LNCAP (cell line): ENCODE measurements at regions not wholly inside any gene's neighbourhood (a gene's known extent, or its start where the extent isn't known, plus 50 kb on each side); places are given as distances from the start of the nearest gene placed in this dataset.

Experiments used
- TF ChIP-seq, protein P1 (sequence below): fragments of 450-650 bp; IDR thresholded peaks from 2 replicates; pipeline ENCODE4 v1.5.1; 2017; ENCODE audit warnings: mild to moderate bottlenecking

DNA sequence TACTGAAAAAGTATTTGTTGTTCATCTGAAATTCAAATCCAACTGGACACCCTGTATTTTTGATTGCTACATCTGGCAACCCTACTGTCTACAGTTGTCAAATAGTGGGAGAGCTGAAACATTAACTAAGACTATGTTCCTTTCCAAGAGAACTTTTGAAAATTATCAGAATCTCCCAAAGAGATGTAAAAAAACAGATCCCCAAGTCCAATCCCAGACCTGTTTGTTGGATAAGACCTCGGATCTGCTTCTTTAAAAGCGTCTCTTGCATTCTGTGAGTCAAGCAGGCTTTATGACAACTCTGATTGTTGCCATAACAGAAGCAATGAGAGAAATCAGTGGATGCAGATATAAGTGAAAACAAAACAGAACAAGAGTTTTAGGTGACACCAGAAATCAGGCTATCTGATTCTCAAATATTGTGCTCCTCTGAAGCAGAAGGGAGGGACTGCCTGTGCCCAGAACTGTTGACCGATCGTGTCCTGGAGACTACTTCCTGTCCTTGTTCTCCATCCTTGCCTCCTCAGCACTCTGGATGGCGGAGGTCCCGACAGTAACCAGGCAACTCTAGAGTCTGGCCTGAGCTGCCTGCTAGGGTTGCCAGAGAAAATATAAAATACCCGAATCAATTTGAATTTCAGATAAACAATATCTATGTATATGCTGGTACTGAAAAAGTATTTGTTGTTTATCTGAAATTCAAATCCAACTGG is 853.8 kb downstream of the MAFB start:
- TF ChIP-seq, protein P1, sequence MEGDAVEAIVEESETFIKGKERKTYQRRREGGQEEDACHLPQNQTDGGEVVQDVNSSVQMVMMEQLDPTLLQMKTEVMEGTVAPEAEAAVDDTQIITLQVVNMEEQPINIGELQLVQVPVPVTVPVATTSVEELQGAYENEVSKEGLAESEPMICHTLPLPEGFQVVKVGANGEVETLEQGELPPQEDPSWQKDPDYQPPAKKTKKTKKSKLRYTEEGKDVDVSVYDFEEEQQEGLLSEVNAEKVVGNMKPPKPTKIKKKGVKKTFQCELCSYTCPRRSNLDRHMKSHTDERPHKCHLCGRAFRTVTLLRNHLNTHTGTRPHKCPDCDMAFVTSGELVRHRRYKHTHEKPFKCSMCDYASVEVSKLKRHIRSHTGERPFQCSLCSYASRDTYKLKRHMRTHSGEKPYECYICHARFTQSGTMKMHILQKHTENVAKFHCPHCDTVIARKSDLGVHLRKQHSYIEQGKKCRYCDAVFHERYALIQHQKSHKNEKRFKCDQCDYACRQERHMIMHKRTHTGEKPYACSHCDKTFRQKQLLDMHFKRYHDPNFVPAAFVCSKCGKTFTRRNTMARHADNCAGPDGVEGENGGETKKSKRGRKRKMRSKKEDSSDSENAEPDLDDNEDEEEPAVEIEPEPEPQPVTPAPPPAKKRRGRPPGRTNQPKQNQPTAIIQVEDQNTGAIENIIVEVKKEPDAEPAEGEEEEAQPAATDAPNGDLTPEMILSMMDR, result no peak

DNA sequence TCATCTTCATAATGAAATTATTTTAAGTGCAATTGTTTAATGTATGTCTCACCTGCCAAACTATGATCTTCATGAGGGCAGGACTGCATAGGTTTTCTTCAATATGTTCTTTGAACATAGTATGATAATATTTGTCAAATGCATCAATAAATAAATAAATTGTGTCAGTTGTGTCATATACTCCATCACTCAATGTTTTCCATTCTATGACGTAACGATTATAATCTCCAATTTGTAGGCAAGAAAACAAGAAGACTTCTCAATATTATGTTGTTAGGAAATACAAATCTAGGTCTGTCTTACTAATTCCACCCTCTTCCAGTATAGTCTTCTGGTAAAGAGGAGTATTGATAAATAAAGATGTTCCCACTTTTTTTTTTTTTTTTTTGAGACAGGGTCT is 858.1 kb downstream of the MAFB start:
- TF ChIP-seq, protein P1, result no peak

DNA sequence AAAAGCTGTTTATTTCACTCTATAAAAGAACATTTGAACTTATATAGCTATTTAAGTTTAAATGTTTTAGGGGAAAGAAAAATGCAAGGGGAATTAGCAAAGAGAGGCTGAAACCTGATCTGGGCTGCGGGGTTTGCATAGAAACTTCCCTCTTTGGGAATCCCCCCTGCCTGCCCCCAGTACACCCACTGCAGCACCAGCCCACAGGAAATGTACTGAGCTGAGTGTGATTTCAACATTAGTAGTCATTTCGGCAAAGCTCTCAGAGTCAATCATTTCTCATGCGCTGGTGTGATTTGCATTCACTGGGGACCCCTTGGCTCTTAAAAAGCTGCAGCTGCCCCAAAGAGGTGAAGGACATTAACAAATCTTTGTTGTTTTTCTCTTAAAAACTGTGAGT is 859.4 kb downstream of the MAFB start:
- TF ChIP-seq, protein P1, result no peak

DNA sequence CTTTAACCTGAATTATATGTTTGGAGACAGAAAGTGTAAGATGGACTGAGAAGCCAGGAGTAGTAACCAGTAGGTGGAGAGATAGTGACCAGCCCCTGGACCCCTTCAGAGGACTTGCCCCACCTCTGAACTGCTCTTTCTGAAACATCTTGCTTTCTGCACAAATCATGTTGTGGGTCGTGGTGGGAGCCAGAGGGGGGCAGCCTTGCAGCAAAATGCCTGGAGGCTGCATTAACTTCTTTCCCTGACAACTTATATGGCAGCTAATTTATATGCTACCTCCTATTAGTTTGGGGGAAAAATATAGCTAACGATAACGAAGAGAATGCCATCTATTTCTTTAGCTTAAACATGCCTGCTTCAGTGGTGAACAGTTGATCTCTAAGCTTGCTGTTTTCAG is 859.8 kb downstream of the MAFB start:
- TF ChIP-seq, protein P1, result no peak

DNA sequence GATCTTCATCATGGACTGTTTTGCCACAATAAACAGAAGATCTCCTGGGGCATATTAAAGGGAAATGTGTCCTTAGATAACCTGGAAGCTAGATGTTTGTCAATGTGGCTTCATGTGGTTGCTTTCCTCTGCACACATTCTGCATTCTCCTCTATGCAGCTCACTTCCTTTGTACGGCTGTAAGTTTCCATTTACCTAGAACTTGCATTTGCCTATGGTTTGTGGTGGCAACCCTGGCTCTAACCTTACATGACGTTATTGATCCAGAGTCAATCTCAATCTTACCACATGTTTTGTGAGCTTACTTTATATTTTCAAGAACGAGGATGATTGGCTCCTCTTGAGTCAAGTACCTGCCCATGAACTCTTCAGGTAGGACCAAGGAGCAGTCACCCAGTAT is 863.1 kb downstream of the MAFB start:
- TF ChIP-seq, protein P1, result no peak

DNA sequence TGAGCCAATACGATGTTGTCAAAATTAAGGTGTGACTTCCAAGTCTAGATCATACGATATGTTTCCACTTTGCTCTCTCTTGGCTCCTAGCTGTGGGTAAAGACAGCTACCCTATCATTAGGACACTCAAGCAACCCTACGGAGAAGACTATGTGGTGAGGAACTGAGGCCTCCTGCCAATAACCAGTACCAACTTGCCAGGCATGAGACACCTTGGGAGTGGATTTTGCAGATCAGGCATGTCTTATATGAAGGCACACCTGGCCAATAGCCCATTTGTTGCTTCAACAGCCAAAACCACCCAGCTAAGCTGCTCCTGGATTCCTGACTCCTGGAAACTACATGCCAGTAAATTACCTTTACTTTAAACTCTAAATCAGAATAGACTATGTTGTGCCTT is 863.4 kb downstream of the DHX35 start:
- TF ChIP-seq, protein P1, result no peak

DNA sequence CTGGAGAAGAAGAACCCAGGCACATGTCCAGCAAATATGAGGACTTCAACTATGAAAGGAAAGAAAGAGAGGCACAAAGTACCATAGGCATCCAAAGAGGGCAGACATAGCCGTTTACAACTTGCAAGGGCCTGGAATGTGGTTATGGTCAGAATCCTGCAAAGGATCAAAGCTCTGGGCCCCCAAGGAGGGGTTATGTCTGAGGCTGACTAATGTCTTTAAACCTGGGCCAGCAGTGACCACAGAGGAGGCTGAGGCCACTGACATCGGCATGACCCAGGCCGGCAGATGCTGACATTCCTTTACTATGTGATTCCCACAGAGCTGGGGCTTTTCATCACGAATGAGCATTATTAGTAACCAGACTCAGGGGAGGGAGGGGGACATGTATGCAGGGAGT is 861.1 kb downstream of the DHX35 start:
- TF ChIP-seq, protein P1, result no peak

DNA sequence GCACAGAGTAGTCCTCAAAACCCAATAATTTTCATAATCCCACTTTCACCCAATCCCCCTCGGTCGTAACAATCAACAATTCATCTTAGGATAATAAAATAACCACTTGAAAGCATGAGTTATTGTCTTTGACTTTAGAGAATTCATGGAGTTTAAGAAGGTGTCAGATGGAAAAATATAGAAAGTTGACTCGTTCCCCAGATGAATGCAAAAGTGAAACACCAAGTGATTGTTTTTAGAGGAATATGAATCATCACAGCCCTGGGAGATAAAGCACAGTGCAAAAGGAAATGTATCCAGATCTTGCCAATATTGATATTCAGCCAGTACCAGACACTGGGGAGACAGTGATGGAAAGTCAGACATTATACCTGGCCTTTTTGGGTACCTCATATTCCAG is 860.5 kb downstream of the DHX35 start:
- TF ChIP-seq, protein P1, result no peak
